ENCODE measurements at regions not wholly inside any gene's neighbourhood (a gene's known extent, or its start where the extent isn't known, plus 50 kb on each side); places are given as distances from the start of the nearest gene placed in this dataset.

- TF ChIP-seq CTCF (IDR thresholded peaks at IDR 0.05) (no peak), POLR2A (IDR thresholded peaks at IDR 0.05) (no peak)
These were observed 183.7 kb upstream of the NTF3 start for GRCh38 chr12:5248230-5248629.

Data from adrenal gland (tissue), 5 donors.